ENCODE measurements at regions not wholly inside any gene's neighbourhood (a gene's known extent, or its start where the extent isn't known, plus 50 kb on each side); places are given as distances from the start of the nearest gene placed in this dataset.

GRCh38 chr2:12882393-12882792 is 165.7 kb downstream of the TRIB2 start:
- no peaks in the 10 kb centered on the region for H3K9me3 ChIP-seq (ENCODE audit: control insufficient read depth, insufficient read depth, low read depth, low read length)
- H3K4me1 ChIP-seq (ENCODE audit: control insufficient read depth, insufficient read depth, low read length) = no peaks in the 10 kb centered on the region
- H3K27ac ChIP-seq (ENCODE audit: low read length) = no peak overlapping the region
- in situ Hi-C loops (cut with HindIII; ENCODE audit: low pct_unique_long_range_greater_than_20kb, low sequenced_read_pairs) = no loop called here
- H3K36me3 ChIP-seq (ENCODE audit: control insufficient read depth, insufficient read depth, low read length) = no peaks in the 10 kb centered on the region
- no peak overlapping the region for H3K4me3 ChIP-seq (ENCODE audit: low read depth in 2 of 2, low read length in 2 of 2)
- BruUV-seq (replicated peaks) = no TSS peak
- ATAC-seq (no peak), DNase-seq (ENCODE audit: low read depth, low spot score) (no peak)
- ChIA-PET CTCF (no interaction called here), POLR2A (interaction anchor here (0.8 kb wide), 1 partner anchor 85 kb away, joined by 12 read pairs; no protein-coding TSS in a partner anchor)
- TF ChIP-seq TCF7L2 (IDR thresholded peaks at IDR 0.05; ENCODE audit: low read depth, low read length) (no peak), POLR2AphosphoS5 (IDR thresholded peaks at IDR 0.05; ENCODE audit: low read depth, low read length) (no peak), REST (IDR thresholded peaks at IDR 0.05; ENCODE audit: insufficient read depth in 1 of 2, low read depth in 2 of 2, low read length in 1 of 2) (no peak), SIN3A (IDR thresholded peaks at IDR 0.05; ENCODE audit: borderline replicate concordance, insufficient read depth, low read depth, low read length) (no peak), CTCF (IDR thresholded peaks at IDR 0.05) (no peak)
- no peaks in the 10 kb centered on the region for H3K27me3 ChIP-seq (ENCODE audit: control insufficient read depth, insufficient read depth, low read length)
- intact Hi-C loops (cut with micrococcal nuclease; ENCODE audit: unreplicated experiment) = no loop called here

GRCh38 chr2:12883906-12884305 is 167.2 kb downstream of the TRIB2 start:
- Histone ChIP-seq H3K36me3 (ENCODE audit: control insufficient read depth, insufficient read depth, low read length) (no peaks in the 10 kb centered on the region), H3K4me1 (ENCODE audit: control insufficient read depth, insufficient read depth, low read length) (no peaks in the 10 kb centered on the region), H3K27ac (ENCODE audit: low read length) (no peak overlapping the region), H3K9me3 (ENCODE audit: control insufficient read depth, insufficient read depth, low read depth, low read length) (no peaks in the 10 kb centered on the region), H3K27me3 (ENCODE audit: control insufficient read depth, insufficient read depth, low read length) (no peaks in the 10 kb centered on the region), H3K4me3 (ENCODE audit: low read depth in 2 of 2, low read length in 2 of 2) (no peak overlapping the region)
- intact Hi-C loops (cut with micrococcal nuclease; ENCODE audit: unreplicated experiment) = no loop called here
- TF ChIP-seq CTCF (IDR thresholded peaks at IDR 0.05) = no peak
- no peak for TF ChIP-seq REST (IDR thresholded peaks at IDR 0.05; ENCODE audit: insufficient read depth in 1 of 2, low read depth in 2 of 2, low read length in 1 of 2)
- no peak for TF ChIP-seq POLR2AphosphoS5 (IDR thresholded peaks at IDR 0.05; ENCODE audit: low read depth, low read length)
- no peak for TF ChIP-seq TCF7L2 (IDR thresholded peaks at IDR 0.05; ENCODE audit: low read depth, low read length)
- no peak for TF ChIP-seq SIN3A (IDR thresholded peaks at IDR 0.05; ENCODE audit: borderline replicate concordance, insufficient read depth, low read depth, low read length)
- BruUV-seq (replicated peaks) = no TSS peak
- DNase-seq (ENCODE audit: low read depth, low spot score) (no peak), ATAC-seq (no peak)
- in situ Hi-C loops (cut with HindIII; ENCODE audit: low pct_unique_long_range_greater_than_20kb, low sequenced_read_pairs) = no loop called here
- CTCF ChIA-PET = no interaction called here
- POLR2A ChIA-PET = no interaction called here

Data from Panc1 (cell line).